ENCODE measurements at regions not wholly inside any gene's neighbourhood (a gene's known extent, or its start where the extent isn't known, plus 50 kb on each side); places are given as distances from the start of the nearest gene placed in this dataset.

GRCh38 chr3:187978433-187979011, 175.4 kb upstream of the LPP start:
- DNase-seq (ENCODE audit: extremely low read depth, low read depth) = no peak
- no peak overlapping the region for H3K4me3 ChIP-seq (replicated peaks; ENCODE audit: low read depth, low read length)
- TF ChIP-seq CTCF (IDR thresholded peaks at IDR 0.05; ENCODE audit: low read depth, low read length, missing control alignments) = no peak

- no peak for TF ChIP-seq CTCF (IDR thresholded peaks at IDR 0.05; ENCODE audit: low read depth, low read length, missing control alignments)
- DNase-seq (ENCODE audit: extremely low read depth, low read depth) = no peak
- no peak overlapping the region for H3K4me3 ChIP-seq (replicated peaks; ENCODE audit: low read depth, low read length)
Observed at GRCh38 chr3:187979564-187979963, 174.4 kb upstream of the LPP start.

GRCh38 chr3:187980861-187981260, 173.1 kb upstream of the LPP start:
- no peak overlapping the region for H3K4me3 ChIP-seq (replicated peaks; ENCODE audit: low read depth, low read length)
- no peak for DNase-seq (ENCODE audit: extremely low read depth, low read depth)
- TF ChIP-seq CTCF (IDR thresholded peaks at IDR 0.05; ENCODE audit: low read depth, low read length, missing control alignments) = no peak

- no peak overlapping the region for H3K4me3 ChIP-seq (replicated peaks; ENCODE audit: low read depth, low read length)
- DNase-seq (ENCODE audit: extremely low read depth, low read depth) = no peak
- no peak for TF ChIP-seq CTCF (IDR thresholded peaks at IDR 0.05; ENCODE audit: low read depth, low read length, missing control alignments)
Observed at GRCh38 chr3:187982142-187982541, 171.8 kb upstream of the LPP start.

- DNase-seq (ENCODE audit: extremely low read depth, low read depth) = no peak
- H3K4me3 ChIP-seq (replicated peaks; ENCODE audit: low read depth, low read length) = no peak overlapping the region
- TF ChIP-seq CTCF (IDR thresholded peaks at IDR 0.05; ENCODE audit: low read depth, low read length, missing control alignments) = no peak
Observed at GRCh38 chr3:187983484-187984124, 170.4 kb upstream of the LPP start.

GRCh38 chr3:187985647-187986046, 168.3 kb upstream of the LPP start:
- DNase-seq (ENCODE audit: extremely low read depth, low read depth) = no peak
- TF ChIP-seq CTCF (IDR thresholded peaks at IDR 0.05; ENCODE audit: low read depth, low read length, missing control alignments) = no peak
- H3K4me3 ChIP-seq (replicated peaks; ENCODE audit: low read depth, low read length) = no peak overlapping the region
